Neuronal stem cell (in vitro differentiated cells): ENCODE measurements at regions not wholly inside any gene's neighbourhood (a gene's known extent, or its start where the extent isn't known, plus 50 kb on each side); places are given as distances from the start of the nearest gene placed in this dataset.
A peak's percentile ranks its signal among the peaks of the same experiment; 100 is the strongest.

Source experiments
- DNase-seq: peaks from one replicate; pipeline ENCODE4 v3.0.0-alpha.2; 2013; ENCODE audit warnings: low spot score
- H2AFZ ChIP-seq: one replicate; pipeline ENCODE4 v1.6.1; 2013; ENCODE audit warnings: mild to moderate bottlenecking, low read length, inconsistent platforms
- H2AK5ac ChIP-seq: 2 replicates; pipeline ENCODE4 v1.6.1; 2013; ENCODE audit warnings: low read depth, mild to moderate bottlenecking, inconsistent platforms, low read length, moderate library complexity, mixed read lengths
- H2BK120ac ChIP-seq: 2 replicates; pipeline ENCODE4 v1.6.1; 2013; ENCODE audit warnings: low read depth, mild to moderate bottlenecking, inconsistent platforms, low read length, moderate library complexity, mixed read lengths
- H2BK12ac ChIP-seq: one replicate; pipeline ENCODE4 v1.6.1; 2013; ENCODE audit warnings: low read length, inconsistent platforms
- H2BK15ac ChIP-seq: 2 replicates; pipeline ENCODE4 v1.6.1; 2013; ENCODE audit warnings: mild to moderate bottlenecking, low read length, inconsistent platforms, mixed read lengths
- H2BK5ac ChIP-seq: one replicate; pipeline ENCODE4 v1.6.1; 2013; ENCODE audit warnings: inconsistent platforms, mild to moderate bottlenecking, low read length, moderate library complexity
- H3K14ac ChIP-seq: one replicate; pipeline ENCODE4 v1.6.1; 2013; ENCODE audit warnings: low read length, inconsistent platforms
- H3K18ac ChIP-seq: 2 replicates; pipeline ENCODE4 v1.6.1; 2013; ENCODE audit warnings: low read length, inconsistent platforms
- H3K23ac ChIP-seq: 2 replicates; pipeline ENCODE4 v1.6.1; 2013; ENCODE audit warnings: low read depth, mild to moderate bottlenecking, mixed read lengths, low read length, inconsistent platforms; ENCODE audit not compliant: poor library complexity
- H3K27ac ChIP-seq: replicated peaks from 3 replicates; pipeline ENCODE4 v1.5.1; 2013; ENCODE audit warnings: low read length, inconsistent platforms
- H3K27me3 ChIP-seq, 3 experiments: 2 replicates each; pipeline ENCODE4 v1.6.1; 2013; ENCODE audit warnings: low read length in 3 of 3, mild to moderate bottlenecking in 2 of 3, inconsistent platforms in 1 of 3, low read depth in 1 of 3, mixed read lengths in 1 of 3, moderate library complexity in 1 of 3; ENCODE audit not compliant: control insufficient read depth in 3 of 3, insufficient read depth in 3 of 3
- H3K36me3 ChIP-seq, 2 donors: replicated peaks in 1 of 2; 2 replicates each; pipeline ENCODE4 v1.6.1; 2013; ENCODE audit warnings: low read length in 2 of 2; ENCODE audit not compliant: control insufficient read depth in 2 of 2, insufficient read depth in 2 of 2
- H3K4ac ChIP-seq: 2 replicates; pipeline ENCODE4 v1.6.1; 2013; ENCODE audit warnings: inconsistent platforms, mild to moderate bottlenecking, low read length, moderate library complexity
- H3K4me1 ChIP-seq, 2 donors: 1 replicate in 1 of 2; 2 replicates in 1 of 2; pipeline ENCODE4 v1.6.1; 2013; ENCODE audit warnings: low read length in 2 of 2, low read depth in 1 of 2; ENCODE audit not compliant: control insufficient read depth in 2 of 2, insufficient read depth in 1 of 2
- H3K4me2 ChIP-seq: one replicate; pipeline ENCODE4 v1.6.1; 2013; ENCODE audit warnings: mild to moderate bottlenecking, low read length, inconsistent platforms; ENCODE audit not compliant: insufficient read depth, poor library complexity, severe bottlenecking
- H3K4me3 ChIP-seq, 2 donors: 2 replicates each; pipeline ENCODE4 v1.5.1; 2013; ENCODE audit warnings: low read length in 2 of 2, mild to moderate bottlenecking in 2 of 2, inconsistent platforms in 1 of 2, moderate library complexity in 1 of 2
- H3K79me1 ChIP-seq: one replicate; pipeline ENCODE4 v1.6.1; 2013; ENCODE audit warnings: low read depth, mild to moderate bottlenecking, inconsistent platforms, low read length, moderate library complexity
- H3K9ac ChIP-seq: one replicate; pipeline ENCODE4 v1.6.1; 2013; ENCODE audit warnings: mild to moderate bottlenecking, low read depth, low read length, inconsistent platforms; ENCODE audit not compliant: poor library complexity
- H3K9me3 ChIP-seq, 2 donors: replicated peaks in 1 of 2; 2 replicates each; pipeline versions ENCODE3 to v1.6.1; 2013; ENCODE audit warnings: low read length in 2 of 2, mild to moderate bottlenecking in 2 of 2, inconsistent platforms in 1 of 2, low read depth in 1 of 2, mixed read lengths in 1 of 2, moderate library complexity in 1 of 2; ENCODE audit not compliant: control insufficient read depth in 2 of 2, insufficient read depth in 1 of 2
- H4K8ac ChIP-seq: one replicate; pipeline ENCODE4 v1.6.1; 2013; ENCODE audit warnings: low read depth, mild to moderate bottlenecking, inconsistent platforms, low read length, moderate library complexity
- H4K91ac ChIP-seq: one replicate; pipeline ENCODE4 v1.6.1; 2013; ENCODE audit warnings: low read length, low read depth, mild to moderate bottlenecking, inconsistent platforms; ENCODE audit not compliant: poor library complexity
- WGBS, 2 donors: extraction: QIAGEN DNeasy Blood & Tissue Kit; methylation state at CpG; one replicate each; pipeline ENCODE4 v1.1.7; 2013; ENCODE audit warnings: missing lambda C conversion rate in 2 of 2, mixed read lengths in 1 of 2; ENCODE audit not compliant: insufficient read length in 2 of 2, insufficient replicate concordance in 1 of 2; ENCODE audit errors: extremely low coverage in 2 of 2; 5-methylcytosine and 5-hydroxymethylcytosine counted together

GRCh38 chrX:13239272-13239671, 80.6 kb downstream of the ATXN3L start:
- no peak overlapping the region for H2BK120ac ChIP-seq
- H3K9ac ChIP-seq, result no peak overlapping the region
- H2BK12ac ChIP-seq, result no peak overlapping the region
- H3K9me3 ChIP-seq, result no peaks in the 10 kb centered on the region
- peak overlapping the region; percentile 53 for H2AFZ ChIP-seq
- no peak overlapping the region for H2AK5ac ChIP-seq
- H3K4me3 ChIP-seq, result no peak overlapping the region
- H3K27ac ChIP-seq, result no peak overlapping the region
- H3K4ac ChIP-seq, result no peak overlapping the region
- no peak overlapping the region for H3K14ac ChIP-seq
- no peaks in the 10 kb centered on the region for H3K27me3 ChIP-seq
- H3K4me1 ChIP-seq, result peaks cover 0 to 3% of the 10 kb centered on the region in 2 donors
- no peak overlapping the region for H3K4me2 ChIP-seq
- H2BK5ac ChIP-seq, result no peak overlapping the region
- DNase-seq, result no peak
- H2BK15ac ChIP-seq, result no peak overlapping the region
- H4K91ac ChIP-seq, result no peak overlapping the region
- H3K36me3 ChIP-seq, result no peaks in the 10 kb centered on the region
- no peaks in the 10 kb centered on the region for H3K79me1 ChIP-seq
- no CpG with 5 or more reads among the region's 5 CpGs for WGBS, 2 donors
- no peak overlapping the region for H3K18ac ChIP-seq
- H4K8ac ChIP-seq, result no peak overlapping the region
- H3K23ac ChIP-seq, result no peak overlapping the region

DNA sequence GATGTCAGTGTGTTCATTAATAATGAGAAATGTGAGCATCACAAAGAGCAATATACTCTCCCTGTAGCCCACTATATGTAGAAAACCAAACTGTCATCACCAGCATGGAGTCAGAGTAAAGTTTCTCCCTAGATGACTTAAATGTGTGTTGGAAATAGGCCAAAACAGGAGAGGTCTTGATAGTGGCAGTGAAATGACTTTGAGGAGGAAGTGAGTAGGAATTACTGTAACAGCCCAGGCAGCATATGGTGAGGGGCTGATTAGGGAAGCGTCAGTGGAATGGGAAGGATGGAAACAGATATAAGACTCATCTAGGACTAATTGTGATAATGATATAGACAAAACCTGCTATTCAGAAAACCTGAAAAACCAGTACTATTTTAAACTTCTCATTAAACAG, 83.9 kb downstream of the ATXN3L start:
- Histone ChIP-seq H3K79me1 (no peaks in the 10 kb centered on the region), H2BK5ac (no peak overlapping the region), H4K91ac (no peak overlapping the region), H3K4ac (no peak overlapping the region), H3K14ac (no peak overlapping the region), H2AK5ac (no peak overlapping the region), H2AFZ (no peak overlapping the region), H2BK120ac (no peak overlapping the region), H3K36me3 (no peaks in the 10 kb centered on the region), H4K8ac (no peak overlapping the region), H2BK12ac (no peak overlapping the region), H3K23ac (no peak overlapping the region), H3K27ac (no peak overlapping the region), H2BK15ac (no peak overlapping the region), H3K4me1 (peaks cover 0 to 3% of the 10 kb centered on the region in 2 donors), H3K4me3 (no peak overlapping the region), H3K27me3 (no peaks in the 10 kb centered on the region), H3K9ac (no peak overlapping the region), H3K18ac (no peak overlapping the region), H3K9me3 (no peaks in the 10 kb centered on the region), H3K4me2 (no peak overlapping the region)
- no CpG with 5 or more reads among the region's 1 CpG for WGBS, 2 donors
- DNase-seq, result no peak

DNA sequence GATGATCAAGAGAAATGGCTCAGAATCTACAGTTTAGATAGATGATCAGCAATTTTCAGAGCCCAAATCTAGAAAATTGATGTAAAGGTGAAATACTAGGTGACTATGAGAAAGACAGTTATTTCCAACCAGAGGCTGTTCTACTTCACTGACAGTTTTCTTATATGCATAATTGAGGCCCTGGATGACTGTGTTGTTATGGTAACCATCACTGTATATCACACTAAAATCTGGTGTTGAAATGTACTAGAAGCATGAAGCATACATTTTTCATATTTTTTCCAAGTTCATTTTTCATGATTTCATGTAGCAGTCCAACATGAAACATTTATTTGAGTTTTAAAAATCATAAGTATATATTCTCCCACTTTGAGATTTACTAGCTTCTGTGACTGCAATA, 87.4 kb downstream of the ATXN3L start:
- no peak overlapping the region for H4K91ac ChIP-seq
- H3K14ac ChIP-seq, result no peak overlapping the region
- H3K27me3 ChIP-seq, result no peaks in the 10 kb centered on the region
- H2BK120ac ChIP-seq, result no peak overlapping the region
- H4K8ac ChIP-seq, result no peak overlapping the region
- H3K36me3 ChIP-seq, result no peaks in the 10 kb centered on the region
- DNase-seq, result no peak
- H3K27ac ChIP-seq, result no peak overlapping the region
- no peaks in the 10 kb centered on the region for H3K79me1 ChIP-seq
- no peak overlapping the region for H2BK15ac ChIP-seq
- H2BK5ac ChIP-seq, result no peak overlapping the region
- H3K4me3 ChIP-seq, result no peak overlapping the region
- H3K4me2 ChIP-seq, result no peak overlapping the region
- no peak overlapping the region for H3K4ac ChIP-seq
- no peaks in the 10 kb centered on the region for H3K9me3 ChIP-seq
- no peak overlapping the region for H2AFZ ChIP-seq
- no peak overlapping the region for H2BK12ac ChIP-seq
- no peak overlapping the region for H2AK5ac ChIP-seq
- H3K4me1 ChIP-seq, result no peaks in the 10 kb centered on the region
- H3K23ac ChIP-seq, result no peak overlapping the region
- H3K18ac ChIP-seq, result no peak overlapping the region
- no peak overlapping the region for H3K9ac ChIP-seq

DNA sequence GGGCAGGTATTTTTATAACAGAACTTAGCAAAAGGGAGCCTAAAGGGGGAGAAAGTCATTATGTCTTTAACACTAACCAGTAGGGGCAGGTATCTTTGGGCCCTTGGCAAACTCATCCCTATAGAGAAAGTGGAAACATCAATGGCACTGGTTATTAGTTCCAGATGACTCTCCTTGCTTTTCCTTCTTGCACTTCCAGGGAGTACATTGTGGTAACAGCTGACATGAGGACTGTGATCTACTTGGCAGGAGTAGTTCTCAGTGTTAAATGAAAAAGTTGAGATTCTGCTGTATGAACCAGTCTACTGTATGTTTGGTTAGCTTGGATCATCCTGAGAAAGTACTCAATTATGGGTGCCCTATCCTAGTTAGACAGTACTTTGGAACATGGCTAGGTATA, 93.6 kb downstream of the ATXN3L start:
- H3K4ac ChIP-seq, result no peak overlapping the region
- H2BK5ac ChIP-seq, result no peak overlapping the region
- H3K18ac ChIP-seq, result no peak overlapping the region
- no peak overlapping the region for H4K8ac ChIP-seq
- no peak overlapping the region for H2BK120ac ChIP-seq
- H2BK15ac ChIP-seq, result no peak overlapping the region
- H3K27me3 ChIP-seq, result no peaks in the 10 kb centered on the region
- no peak overlapping the region for H4K91ac ChIP-seq
- H3K27ac ChIP-seq, result no peak overlapping the region
- no peak overlapping the region for H3K14ac ChIP-seq
- H2AFZ ChIP-seq, result no peak overlapping the region
- H2AK5ac ChIP-seq, result no peak overlapping the region
- no peak overlapping the region for H2BK12ac ChIP-seq
- no peaks in the 10 kb centered on the region for H3K79me1 ChIP-seq
- no peaks in the 10 kb centered on the region for H3K36me3 ChIP-seq
- no peak overlapping the region for H3K23ac ChIP-seq
- H3K4me2 ChIP-seq, result no peak overlapping the region
- DNase-seq, result no peak
- no peaks in the 10 kb centered on the region for H3K4me1 ChIP-seq
- no peaks in the 10 kb centered on the region for H3K9me3 ChIP-seq
- H3K4me3 ChIP-seq, result no peak overlapping the region
- no peak overlapping the region for H3K9ac ChIP-seq
